Left lung (tissue), 4 donors: ENCODE measurements at regions not wholly inside any gene's neighbourhood (a gene's known extent, or its start where the extent isn't known, plus 50 kb on each side); places are given as distances from the start of the nearest gene placed in this dataset.

Experiments
- ATAC-seq: fragments of 200-7000 bp; cut with Tn5 transposase; one replicate; pipeline ENCODE4 v1.9.1; 2020; ENCODE audit warnings: moderate library complexity
- DNase-seq, 4 donors: peaks; one replicate each; pipeline ENCODE4 v3.0.0-alpha.2; 2013 to 2020
- H3K27ac ChIP-seq, 2 donors: fragments of 200-600 bp; sonication (generic) in 1 of 2; one replicate each; pipeline versions ENCODE4 v1.5.0 to v1.8.0; 2020 to 2021
- H3K27me3 ChIP-seq, 2 donors: fragments of 200-600 bp; sonication (generic) in 1 of 2; one replicate each; pipeline versions ENCODE4 v1.5.0 to v1.8.0; 2020 to 2021
- H3K36me3 ChIP-seq, 2 donors: fragments of 200-600 bp; sonication (generic) in 1 of 2; one replicate each; pipeline versions ENCODE4 v1.5.0 to v1.8.0; 2020 to 2021
- H3K4me1 ChIP-seq, 2 donors: fragments of 200-600 bp; one replicate each; pipeline ENCODE4 v1.8.0; 2021
- H3K4me3 ChIP-seq, 2 donors: fragments of 200-600 bp; sonication (generic) in 1 of 2; one replicate each; pipeline versions ENCODE4 v1.5.0 to v1.8.0; 2020 to 2021; ENCODE audit warnings: mild to moderate bottlenecking in 1 of 2
- H3K9me3 ChIP-seq, 2 donors: fragments of 200-600 bp; sonication (generic) in 1 of 2; one replicate each; pipeline versions ENCODE4 v1.5.0 to v1.8.0; 2020 to 2021
- CTCF ChIP-seq, 2 donors: fragments of 200-600 bp; sonication (generic) in 1 of 2; IDR thresholded peaks; one replicate each; pipeline versions ENCODE4 v1.5.0 to v1.8.0; 2021; ENCODE audit warnings: antibody characterized with exemption in 2 of 2
- intact Hi-C, 2 donors: fragments of 100-400 bp; cut with DNase I; formaldehyde crosslinking; loops; one replicate each; pipeline versions ENCODE4 v1.11.2 to v1.14.2; 2022
- donor health status: DM: no; HTN: yes; CAD: no.
- donor health status: DM: no; HTN: no; CAD: no.

GRCh38 chr18:11279461-11279860 is 130.1 kb upstream of the PIEZO2 start:
- DNase-seq, result no peak
- Histone ChIP-seq H3K4me1 (no peaks in the 10 kb centered on the region), H3K9me3 (no peaks in the 10 kb centered on the region), H3K36me3 (no peaks in the 10 kb centered on the region), H3K4me3 (no peak overlapping the region), H3K27me3 (no peaks in the 10 kb centered on the region), H3K27ac (no peak overlapping the region)
- ATAC-seq, result no peak
- no peak for TF ChIP-seq CTCF (IDR thresholded peaks at IDR 0.05)
- intact Hi-C loops, result no loop called here

- DNase-seq (no peak), ATAC-seq (no peak)
- H3K36me3 ChIP-seq, result no peaks in the 10 kb centered on the region
- intact Hi-C loops, result no loop called here
- no peaks in the 10 kb centered on the region for H3K4me1 ChIP-seq
- no peak overlapping the region for H3K27ac ChIP-seq
- no peaks in the 10 kb centered on the region for H3K9me3 ChIP-seq
- no peaks in the 10 kb centered on the region for H3K27me3 ChIP-seq
- H3K4me3 ChIP-seq, result no peak overlapping the region
- TF ChIP-seq CTCF (IDR thresholded peaks at IDR 0.05), result no peak
Observed at GRCh38 chr18:11276678-11277077, 127.3 kb upstream of the PIEZO2 start.

GRCh38 chr18:11274144-11274794 is 124.9 kb upstream of the PIEZO2 start:
- H3K27me3 ChIP-seq, result no peaks in the 10 kb centered on the region
- no peaks in the 10 kb centered on the region for H3K4me1 ChIP-seq
- no peak overlapping the region for H3K4me3 ChIP-seq
- TF ChIP-seq CTCF (IDR thresholded peaks at IDR 0.05), result no peak
- DNase-seq (no peak), ATAC-seq (no peak)
- H3K27ac ChIP-seq, result no peak overlapping the region
- no peaks in the 10 kb centered on the region for H3K9me3 ChIP-seq
- intact Hi-C loops, result no loop called here
- no peaks in the 10 kb centered on the region for H3K36me3 ChIP-seq

GRCh38 chr18:11272516-11272915 is 123.1 kb upstream of the PIEZO2 start:
- intact Hi-C loops, result no loop called here

GRCh38 chr18:11271954-11272353 is 122.6 kb upstream of the PIEZO2 start:
- no peak for TF ChIP-seq CTCF (IDR thresholded peaks at IDR 0.05)
- H3K27me3 ChIP-seq, result no peaks in the 10 kb centered on the region
- no peak overlapping the region for H3K27ac ChIP-seq
- ATAC-seq, result no peak
- H3K4me3 ChIP-seq, result no peak overlapping the region
- intact Hi-C loops, result no loop called here
- no peaks in the 10 kb centered on the region for H3K4me1 ChIP-seq
- no peak for DNase-seq
- H3K9me3 ChIP-seq, result no peaks in the 10 kb centered on the region
- H3K36me3 ChIP-seq, result no peaks in the 10 kb centered on the region

More at GRCh38 chr18:11272516-11272915, 123.1 kb upstream of the PIEZO2 start:
- ATAC-seq, result no peak
- TF ChIP-seq CTCF (IDR thresholded peaks at IDR 0.05), result no peak
- Histone ChIP-seq H3K36me3 (no peaks in the 10 kb centered on the region), H3K4me3 (no peak overlapping the region), H3K27ac (no peak overlapping the region), H3K9me3 (no peaks in the 10 kb centered on the region), H3K27me3 (no peaks in the 10 kb centered on the region), H3K4me1 (no peaks in the 10 kb centered on the region)
- no peak for DNase-seq
